HG03442 (cell line): ENCODE measurements at regions not wholly inside any gene's neighbourhood (a gene's known extent, or its start where the extent isn't known, plus 50 kb on each side); places are given as distances from the start of the nearest gene placed in this dataset.

Experiments
- ATAC-seq: cut with Tn5 transposase; IDR thresholded peaks from one replicate; pipeline ENCODE4 v1.9.1; 2021; ENCODE audit warnings: mild to moderate bottlenecking, moderate library complexity; ENCODE audit not compliant: unreplicated experiment

DNA sequence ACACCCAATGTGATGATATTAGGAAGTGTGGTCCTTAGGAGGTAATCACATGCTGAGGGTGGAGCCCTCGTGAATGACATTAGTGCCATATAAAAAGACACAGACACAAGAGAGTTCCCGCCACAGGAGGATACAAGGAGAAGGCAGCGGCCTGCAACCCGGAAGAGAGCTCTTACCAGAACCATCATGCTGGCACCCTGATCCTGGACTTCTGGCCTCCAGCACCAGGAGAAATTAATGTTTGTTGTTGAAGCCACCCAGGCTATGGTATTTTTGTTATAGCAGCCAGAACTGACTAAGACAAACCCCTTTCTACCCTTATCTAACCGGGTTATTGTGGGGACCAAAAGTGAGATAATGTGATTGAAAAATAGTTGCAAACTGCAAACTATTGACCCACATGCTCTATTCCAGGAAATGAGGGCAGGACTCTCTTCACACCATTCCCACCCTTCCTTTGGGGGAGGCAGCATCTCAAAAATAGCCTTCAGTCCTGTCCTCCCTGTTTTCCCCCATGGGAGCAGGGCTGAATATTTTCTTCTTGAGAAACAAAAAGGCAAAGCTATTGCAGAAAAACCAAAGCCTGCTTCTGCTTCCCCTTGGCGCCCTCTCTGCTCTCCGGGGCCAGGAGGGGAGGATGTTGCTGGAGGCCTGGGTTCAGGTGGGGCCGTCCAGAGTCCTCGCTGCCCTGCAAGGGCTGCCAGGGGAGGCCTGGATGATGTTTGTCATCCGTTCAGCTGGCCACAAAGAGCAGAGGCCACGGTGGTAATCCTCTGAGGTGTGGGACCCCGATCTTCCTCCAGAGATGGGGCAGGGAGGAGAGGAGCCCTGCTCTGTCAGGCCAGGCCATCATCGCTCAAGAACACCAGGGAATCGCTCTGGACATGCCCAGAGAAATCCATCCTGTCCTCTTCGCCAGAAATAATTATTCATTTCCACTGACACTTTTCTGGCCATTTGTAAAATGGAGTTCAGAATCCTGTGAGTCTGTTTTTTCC lies 73.8 kb upstream of the HAAO start:
- no peak for ATAC-seq

DNA sequence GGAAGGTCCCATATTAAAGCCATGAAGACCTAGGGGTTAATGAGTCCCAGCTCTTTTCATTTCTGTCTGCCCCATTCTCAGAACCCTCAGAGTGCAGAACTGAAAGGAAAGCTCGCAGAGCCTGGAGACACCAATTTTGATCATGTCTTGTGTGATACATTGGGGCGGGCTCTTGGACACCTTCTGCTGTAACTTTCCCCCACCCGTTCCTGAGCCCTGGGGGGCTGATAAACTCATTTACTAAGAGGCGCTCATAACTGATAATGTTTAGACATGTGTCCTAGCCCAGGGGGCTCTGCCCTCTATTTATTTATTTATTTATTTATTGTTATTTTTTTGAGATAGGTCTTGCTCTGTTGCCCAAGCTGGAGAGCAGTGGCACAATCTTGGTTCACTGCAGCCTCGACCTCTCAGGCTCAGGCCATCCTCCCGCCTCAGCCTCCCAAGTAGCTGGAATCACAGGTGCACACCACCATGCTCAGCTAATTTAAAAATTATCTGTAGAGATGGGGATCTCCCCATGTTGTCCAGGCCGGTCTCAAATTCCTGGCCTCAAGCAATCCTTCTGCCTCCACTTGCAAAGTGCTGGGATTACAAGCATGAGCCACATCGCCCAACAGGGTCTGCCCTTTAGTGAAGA lies 72.4 kb upstream of the HAAO start:
- ATAC-seq = no peak

DNA sequence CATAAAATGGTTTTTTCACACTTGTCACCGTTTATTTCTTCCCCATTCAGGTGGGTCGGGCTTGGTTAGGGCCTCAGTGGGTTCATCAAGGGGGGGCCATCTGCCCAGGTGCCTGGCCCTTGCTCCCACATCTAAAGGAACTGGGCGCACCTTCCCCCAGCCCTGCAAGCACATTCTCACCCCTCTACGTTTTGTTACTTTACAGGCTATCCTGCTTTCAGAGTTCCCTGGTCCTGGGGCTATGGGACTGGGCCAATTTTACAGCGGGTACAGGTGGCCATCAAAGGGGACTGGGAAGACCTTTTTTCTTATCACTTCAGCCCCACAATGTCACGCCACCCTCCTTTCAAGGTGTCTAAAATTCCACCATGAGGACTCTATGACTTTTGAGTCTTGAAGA lies 71.8 kb upstream of the HAAO start:
- no peak for ATAC-seq

DNA sequence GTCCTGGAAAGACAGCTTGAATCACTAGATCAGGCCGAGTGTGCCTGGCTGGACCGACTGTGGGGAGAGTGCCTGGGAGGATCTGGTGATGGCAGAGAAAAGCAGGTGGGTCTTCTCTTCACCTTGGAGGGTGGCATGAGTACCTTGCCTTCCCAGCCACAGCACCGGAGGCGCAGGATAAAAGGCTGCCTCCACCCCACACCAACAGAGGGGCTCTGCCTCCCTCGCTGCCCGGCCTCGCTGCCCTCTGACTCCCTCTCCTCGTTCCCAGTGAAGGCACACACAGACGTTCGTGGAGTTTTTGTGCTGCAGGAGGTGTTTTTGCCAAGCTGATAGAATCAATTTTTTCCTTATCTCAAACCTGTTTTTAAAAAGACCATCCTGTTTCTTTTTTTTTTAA lies 71.4 kb upstream of the HAAO start:
- ATAC-seq = no peak

DNA sequence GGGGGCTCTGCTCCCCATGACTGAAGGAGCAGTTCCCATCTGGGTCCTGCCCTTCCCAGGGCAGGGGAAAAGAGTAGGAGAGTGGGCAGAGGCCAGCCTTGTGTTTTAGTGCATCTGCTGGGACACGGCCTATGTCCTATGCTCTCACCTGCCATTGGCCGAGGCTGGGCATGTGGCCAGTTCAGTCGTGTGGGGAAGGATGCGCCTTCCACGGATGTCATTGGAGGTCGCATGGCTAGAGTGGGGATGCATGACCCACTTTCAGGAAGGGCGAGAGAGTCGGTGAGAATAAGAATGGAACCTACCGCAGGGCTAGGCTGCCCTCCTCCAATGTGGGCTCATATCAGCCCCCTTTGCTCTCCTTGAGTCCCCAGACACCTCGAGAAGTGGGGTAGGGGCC lies 70.9 kb upstream of the HAAO start:
- ATAC-seq = no peak

DNA sequence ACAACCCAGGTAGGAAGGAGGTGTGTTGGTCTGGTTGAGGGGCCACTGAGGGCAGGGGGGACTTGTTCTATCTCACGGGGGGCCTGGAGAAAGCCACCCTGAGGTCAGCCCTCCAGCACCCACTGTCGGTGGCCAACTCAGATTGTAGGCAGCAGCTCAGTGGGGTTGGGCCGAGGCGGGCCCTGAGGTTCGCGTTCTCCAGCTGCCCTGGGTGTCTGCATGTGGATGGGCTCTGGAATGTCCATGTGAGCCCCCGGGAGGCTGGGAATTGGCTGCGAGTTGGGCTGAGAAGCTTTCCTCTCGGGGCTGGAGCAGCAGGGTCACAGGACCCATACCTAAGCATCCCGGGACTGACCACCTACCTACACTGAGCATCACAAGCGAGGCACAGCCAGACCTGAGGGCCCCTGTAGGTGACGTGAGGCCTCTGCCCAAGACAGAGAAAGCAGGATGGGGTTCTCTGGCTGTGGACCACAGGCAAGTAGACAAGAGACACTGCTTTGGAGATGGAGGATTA lies 70.3 kb upstream of the HAAO start:
- no peak for ATAC-seq

DNA sequence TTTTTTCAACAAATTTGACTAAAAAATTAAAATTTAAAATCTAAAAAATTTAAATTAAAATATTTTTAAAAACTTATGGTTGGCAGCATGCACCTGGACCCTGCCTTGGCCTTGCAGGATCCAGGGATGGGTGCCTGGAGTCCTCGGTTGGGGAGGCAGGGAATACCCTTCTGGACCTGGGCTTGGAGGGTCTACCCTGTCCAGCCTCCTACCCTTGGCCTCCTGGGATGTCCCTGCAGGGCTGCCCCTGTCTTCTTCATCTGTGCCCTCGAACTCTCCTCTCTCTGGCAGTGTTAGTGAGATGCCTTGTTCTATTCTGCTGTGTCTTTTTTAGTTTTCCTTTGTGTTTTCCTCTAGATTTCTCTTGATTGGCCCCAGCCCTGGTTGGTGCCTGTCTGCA lies 68.9 kb upstream of the HAAO start:
- ATAC-seq = no peak

DNA sequence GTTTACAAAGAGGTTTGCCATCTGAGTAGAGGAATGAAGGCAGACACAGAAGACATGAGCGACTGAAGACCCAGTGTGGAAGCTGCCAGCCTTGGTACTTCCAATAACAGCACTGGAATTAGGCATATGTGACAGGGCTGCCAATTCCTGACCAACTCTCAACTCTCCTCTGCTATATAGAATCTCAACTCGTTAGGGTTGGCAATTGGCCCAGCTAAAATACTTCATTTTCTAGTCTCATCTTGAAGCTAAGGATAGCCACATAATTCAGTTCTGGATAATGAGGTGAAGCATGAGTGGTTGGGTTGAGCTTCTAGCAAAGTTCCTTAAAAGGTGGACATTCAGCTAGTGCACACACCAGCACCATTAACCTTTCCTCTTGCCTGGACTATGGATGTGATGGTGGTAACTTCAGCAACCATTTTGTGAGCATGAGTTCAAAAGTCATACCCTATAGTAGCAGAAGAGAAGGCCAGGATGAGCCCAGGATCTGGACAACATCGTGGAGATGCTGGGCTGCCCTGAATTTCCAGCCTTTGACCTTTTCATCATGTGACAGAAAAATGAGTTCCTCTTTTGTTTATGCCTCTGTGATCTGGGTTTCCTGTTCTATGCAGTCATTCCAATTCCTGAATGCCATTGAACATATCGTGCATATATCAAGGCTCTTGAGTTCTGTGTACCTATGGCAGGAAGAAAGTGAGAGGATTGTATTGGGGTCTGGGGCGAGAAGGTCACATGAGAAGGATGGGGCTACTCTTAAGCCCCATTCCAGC lies 68.1 kb upstream of the HAAO start:
- no peak for ATAC-seq

DNA sequence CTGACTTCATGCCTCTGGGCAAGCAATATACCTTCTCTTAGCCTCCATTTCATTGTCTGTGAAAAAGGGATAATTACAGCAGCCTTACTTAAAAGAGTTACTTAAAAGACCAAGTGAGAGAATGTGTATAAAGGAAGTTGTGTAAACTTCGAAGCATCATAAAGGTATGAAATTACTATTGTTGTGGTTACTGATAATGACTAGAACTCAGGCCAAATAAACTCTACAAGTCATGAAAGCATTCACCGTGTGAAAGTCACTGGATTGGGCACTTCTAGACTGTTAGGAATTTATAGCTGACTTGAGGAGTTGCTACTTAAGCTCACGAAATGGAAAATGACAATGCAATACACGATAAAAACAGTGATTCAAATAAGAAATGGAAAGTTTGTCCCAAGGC lies 67.4 kb upstream of the HAAO start:
- ATAC-seq = no peak

DNA sequence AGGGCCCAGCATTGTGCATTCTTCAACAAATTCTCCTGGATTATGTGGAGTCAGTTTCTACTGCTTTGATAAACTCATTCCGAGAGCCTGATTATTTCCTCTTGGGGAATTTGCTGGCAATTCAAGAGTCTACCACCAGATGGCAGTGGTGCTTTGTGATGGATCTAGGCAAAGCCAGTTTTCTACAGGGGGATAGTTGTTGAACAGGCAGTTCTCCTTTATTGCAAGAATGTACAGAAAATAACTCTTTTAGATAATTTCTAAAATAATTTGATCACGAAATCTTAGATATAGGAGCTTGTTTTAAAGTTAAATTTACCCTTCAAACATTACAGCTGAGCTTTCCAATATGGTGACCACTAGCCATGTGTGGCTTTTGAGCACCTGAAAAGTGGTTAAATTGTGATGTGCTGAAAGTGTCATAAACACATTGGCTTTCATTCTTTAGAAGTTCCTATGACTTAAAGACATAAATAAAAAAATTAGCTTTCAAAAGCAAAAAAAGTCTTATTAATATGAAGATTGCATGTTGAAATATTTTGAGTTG lies 66.7 kb upstream of the HAAO start:
- ATAC-seq = no peak

DNA sequence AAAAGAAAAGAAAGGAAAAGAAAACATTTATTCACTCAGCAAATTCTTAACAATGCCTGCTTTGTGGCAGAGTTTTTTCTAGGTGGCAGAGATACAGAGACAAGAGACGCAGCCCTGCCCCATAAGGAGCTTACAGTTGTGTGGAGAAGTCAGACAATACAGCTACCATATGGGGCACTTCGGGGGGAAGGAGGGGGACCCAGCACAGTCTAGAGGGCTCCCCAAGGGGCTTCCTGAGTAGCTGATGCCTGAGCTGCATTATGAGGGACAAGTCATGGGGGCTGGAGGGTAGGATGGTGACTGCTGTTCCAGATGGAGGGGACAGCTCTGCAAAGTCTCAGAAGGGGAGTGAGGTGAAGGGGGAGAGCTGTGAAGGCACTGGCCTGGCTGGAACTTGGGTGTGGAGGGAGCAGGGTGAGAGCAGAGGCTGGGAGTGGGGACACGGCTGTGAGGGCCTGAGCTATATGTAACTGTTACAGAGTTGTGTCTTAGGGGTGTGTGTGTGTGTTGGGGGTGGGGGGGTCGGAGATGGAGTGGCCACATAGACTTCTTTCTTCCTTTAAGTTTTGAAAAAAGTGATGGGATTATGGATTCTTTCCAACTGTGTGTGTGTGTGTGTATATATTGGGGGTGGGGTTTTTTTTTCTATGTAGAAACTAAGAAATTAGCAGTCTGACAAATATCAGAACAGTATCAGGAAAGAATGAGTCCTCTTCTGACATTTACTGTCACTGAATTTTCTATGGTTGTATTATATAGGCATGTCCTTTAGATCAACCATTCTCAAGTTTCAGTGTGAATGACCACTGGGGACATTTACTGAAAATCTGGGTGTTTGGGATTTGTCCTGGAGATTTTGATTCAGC lies 66.0 kb upstream of the HAAO start:
- ATAC-seq = no peak

DNA sequence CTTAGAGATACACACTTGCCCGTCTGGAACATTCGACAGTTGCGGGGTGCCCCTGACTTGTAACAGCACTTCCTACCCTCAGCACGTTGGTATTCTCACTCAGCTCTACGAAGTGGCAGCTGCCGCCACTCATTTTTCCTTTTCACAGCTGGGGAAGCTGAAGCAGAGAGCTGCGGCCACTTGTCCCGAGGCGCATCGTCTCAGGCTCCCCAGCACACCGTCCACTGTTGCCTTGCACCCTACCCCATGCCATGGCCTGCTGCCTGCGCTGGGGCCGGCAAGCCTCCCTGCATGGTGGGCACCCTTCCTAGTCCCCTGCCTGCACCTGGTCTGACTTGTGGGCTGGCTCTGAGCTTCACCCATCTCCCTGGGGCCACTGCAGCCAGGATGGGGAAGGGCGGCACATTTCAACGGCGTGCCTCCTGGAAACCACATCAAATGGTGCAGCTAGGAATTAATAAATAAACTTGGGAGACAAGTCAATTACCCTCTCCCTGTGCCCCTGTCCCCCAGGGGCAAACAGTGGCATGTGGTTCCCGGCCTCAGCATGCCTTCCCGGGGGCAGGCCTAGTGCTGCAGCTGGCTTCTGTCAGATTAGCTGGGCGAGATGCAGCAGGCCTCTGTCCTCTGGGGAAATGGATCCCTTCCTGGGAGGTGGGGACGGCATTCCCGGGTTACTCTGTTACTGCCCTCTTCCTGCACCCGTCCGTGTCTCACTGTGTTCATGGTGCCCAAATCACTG lies 64.7 kb upstream of the HAAO start:
- no peak for ATAC-seq

DNA sequence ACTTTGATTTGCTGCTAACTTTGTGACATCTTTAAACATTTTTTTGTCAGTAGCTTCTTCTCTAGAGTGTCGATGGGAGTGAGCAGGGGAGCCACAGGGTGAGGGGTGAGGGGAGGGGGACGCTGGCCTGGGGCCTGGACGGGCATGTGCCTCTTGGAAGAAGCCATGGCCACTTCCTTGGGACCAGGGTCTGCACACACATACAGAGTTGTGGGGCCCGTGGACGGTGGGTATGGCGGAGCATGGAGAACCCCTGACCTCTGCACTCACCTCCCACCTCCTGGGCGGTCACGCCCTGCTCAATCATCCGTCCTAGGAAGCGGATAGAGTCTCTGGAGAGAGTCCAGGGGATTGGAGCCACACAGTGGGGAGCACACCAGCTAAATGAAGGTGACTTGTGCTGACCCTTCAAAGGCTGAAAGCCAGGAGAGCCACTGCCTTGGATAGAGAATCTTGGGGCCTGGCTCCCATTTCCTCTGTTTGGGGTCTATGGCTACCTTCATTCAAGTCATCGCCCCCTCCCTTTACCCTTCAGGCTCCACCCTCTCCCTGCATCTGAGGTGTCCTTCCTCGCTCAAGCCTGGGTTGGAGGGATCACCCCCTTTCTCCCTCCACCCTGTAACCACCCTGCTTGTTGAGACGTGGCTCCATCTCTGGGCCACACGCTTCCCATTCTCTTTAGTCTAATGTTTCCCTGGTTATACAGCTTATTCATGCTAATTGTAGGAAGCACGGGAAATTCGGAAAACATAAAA lies 63.9 kb upstream of the HAAO start:
- ATAC-seq = no peak

DNA sequence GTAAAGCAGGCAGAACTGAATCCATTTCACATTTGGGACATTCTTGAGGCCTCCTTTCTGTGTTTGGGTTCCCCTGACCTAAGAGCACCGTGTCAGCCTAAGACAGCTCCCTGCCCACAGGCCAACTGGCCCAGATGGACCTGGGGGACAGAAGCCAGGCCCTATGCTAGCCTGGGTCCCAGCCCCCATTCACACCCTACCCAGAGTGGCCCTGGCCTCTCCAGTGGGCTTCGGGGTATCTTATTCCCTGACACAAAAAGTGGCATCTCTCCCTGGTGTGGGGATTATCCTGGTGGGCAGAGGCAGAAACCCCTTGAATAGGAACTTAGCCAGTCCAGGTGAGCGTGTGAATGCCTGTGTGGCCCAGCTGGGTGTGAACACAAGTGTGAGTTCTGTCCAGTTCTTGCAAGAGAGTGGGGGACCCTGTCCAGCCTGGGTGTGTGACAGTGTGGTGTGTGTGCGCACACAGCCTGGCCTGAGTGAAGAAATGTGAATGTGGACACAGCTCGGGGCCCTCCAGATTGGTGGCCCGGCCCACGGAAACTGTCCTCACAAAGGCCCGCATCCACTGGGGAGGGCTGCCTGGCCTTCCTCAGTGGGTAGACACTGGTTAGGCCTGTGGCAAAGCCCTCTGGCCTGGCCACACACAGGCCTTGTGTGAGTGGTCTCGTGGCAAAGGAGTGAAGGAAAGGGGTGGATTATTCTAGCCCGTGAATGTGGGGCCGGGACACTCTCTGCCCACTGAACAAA lies 63.0 kb upstream of the HAAO start:
- no peak for ATAC-seq

DNA sequence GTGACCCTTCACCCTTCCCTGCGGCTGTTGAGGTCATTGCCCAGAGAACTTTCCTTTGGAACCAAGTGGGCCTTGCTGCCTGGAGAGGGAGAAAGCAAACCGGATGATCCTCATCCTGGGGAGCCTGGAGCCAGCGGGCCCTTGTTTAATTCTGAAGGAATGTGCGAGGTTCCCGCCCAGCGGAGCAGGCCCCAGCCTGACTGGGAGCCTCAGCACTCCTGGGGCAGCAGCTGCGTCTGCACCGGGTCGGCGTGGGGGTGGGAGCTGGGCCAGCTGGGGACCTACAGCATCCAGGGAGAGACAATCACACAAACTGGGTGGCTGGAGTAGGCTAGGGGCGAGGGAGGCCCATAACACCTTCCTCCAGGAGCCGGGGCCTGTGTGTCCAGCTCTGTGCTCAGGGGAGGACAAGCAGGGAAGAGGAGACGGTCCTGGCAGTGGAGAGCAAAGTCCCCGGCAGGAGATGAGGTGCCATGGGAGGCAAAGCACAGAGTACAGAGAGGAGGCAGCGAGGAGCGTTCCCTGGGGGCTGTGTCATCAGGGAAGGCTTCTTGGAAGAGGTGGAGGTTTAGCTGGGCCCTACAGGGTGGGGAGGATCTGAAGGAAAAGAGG lies 61.9 kb upstream of the HAAO start:
- no peak for ATAC-seq

DNA sequence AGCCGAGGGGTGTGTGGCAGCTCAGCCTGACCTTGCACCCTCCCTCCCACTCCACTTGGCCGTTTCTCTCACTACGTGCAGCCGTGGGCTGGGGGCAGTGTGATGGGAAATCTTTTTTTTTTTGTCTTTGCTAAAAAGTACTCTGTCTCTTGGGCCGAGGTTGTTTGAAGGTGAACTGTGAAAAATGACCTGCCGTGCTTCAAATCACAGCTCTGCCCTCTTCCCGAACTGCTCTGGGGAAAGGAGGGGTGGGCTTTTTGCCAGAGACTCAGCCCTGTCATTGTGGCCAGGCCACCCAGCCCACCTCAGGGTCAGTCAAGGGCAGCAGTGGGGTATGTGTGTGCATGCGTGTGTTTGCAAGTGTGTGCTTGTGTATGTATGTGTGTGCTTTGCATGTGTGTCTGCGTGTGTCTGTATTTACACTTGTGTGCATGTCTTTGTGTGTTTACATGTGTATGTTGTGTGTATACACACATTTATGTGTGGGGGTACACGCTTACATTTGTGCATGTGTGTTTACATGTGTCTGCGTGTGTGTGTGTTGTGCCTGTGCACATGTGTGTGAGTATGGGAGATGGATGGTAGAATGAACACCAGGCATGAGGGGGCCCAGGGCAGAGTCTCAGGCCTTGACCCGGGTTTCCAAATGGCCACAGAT lies 61.3 kb upstream of the HAAO start:
- no peak for ATAC-seq

DNA sequence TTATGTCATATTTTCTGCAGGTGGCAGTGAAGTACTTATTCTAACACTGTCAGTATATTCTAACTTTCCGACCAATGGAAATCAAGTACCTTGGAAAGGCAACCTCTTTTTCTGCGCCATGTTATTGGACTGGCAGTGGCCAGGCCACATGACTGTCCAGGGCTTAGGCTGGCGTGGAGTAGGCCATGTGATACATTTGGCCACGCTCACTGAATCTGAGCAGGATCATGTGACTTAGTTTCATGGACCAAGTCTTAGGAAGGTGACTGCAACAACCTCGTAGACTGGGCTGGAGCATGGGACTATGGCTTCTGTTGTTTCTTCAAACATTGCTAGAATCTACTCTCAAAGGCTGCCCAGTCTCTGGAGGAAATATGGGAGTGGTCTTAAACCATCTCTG lies 60.4 kb upstream of the HAAO start:
- ATAC-seq = no peak
